ENCODE measurements at regions not wholly inside any gene's neighbourhood (a gene's known extent, or its start where the extent isn't known, plus 50 kb on each side); places are given as distances from the start of the nearest gene placed in this dataset.

DNA sequence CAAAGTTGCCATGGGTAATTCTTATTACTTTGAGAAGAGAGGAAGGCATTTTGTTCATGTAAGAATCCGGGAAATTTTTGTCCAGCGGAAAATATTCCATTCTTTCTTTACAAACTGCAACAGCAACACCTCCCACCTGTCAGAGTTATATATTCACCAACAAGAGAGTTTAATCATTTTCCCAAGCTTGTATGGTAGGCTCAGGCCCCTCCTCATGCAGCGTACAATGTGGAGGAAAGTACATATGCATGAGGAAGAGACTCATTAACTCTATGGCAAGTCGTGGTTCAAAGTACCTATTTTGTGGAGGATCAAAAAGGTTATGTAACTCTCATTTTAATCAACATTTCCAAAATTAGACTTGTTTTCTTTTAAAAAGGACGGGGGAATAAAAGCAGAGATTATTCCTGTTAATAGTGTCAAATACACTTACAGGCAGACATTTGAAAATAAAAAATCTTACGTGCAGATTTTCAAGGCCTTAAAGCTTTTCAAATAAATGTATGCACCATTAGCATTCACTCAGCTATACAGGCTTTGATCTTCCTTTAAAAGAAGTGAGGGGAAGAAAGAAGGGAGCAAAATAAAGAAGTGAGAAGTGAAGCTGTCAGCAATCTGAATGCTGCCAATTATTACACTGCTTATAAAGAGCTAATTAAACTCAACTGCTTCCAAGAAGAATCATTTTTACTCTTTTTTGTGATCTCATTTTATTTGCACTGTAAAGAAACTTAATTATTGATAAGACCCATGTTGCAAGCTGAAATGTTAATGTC is 204.8 kb downstream of the FAT4 start:
- H3K27ac Mint-ChIP-seq (ENCODE audit: unreplicated experiment), result no peak overlapping the region

DNA sequence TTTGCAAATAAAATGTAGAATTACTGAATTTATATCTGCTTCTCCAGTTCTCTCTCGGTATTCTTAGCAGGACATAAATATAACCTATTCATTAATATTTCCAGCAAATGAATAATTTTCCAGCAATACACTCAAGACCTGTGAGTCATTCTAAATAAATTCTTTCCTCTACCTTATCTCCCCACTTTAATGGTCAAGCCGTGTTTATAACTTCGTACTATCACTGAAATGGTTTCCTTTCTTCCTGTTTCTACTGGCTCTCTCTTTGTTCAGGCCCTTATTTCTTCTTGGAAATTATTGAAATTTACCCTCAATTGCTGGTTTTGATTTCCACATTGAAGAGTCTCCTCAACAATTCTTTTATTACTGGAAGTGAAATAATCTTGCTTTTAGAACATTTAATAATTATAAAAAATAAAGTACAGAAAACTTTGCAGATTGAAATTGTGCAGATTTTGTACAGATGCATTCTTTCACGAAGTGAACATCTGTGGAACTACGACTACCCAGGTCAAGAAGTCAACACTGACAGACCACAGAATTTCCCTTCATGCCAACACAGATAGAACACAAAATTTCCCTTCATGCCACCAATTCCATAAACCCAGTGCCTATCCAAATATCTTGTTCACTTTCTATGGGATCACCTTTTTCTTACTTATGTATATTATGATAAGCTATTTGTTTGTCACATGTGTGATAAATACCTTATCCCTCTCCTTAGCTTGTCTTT is 205.7 kb downstream of the FAT4 start:
- Mint-ChIP-seq H3K27me3 (ENCODE audit: unreplicated experiment) (no peaks in the 10 kb centered on the region), H3K9me3 (ENCODE audit: unreplicated experiment) (no peaks in the 10 kb centered on the region), H3K27ac (ENCODE audit: unreplicated experiment) (no peak overlapping the region), H3K4me3 (ENCODE audit: unreplicated experiment) (no peak overlapping the region), H3K36me3 (ENCODE audit: low read depth, unreplicated experiment) (no peaks in the 10 kb centered on the region), H3K4me1 (ENCODE audit: unreplicated experiment) (no peaks in the 10 kb centered on the region)
- no peak for DNase-seq (ENCODE audit: low spot score)
- TF ChIP-seq, protein P1, sequence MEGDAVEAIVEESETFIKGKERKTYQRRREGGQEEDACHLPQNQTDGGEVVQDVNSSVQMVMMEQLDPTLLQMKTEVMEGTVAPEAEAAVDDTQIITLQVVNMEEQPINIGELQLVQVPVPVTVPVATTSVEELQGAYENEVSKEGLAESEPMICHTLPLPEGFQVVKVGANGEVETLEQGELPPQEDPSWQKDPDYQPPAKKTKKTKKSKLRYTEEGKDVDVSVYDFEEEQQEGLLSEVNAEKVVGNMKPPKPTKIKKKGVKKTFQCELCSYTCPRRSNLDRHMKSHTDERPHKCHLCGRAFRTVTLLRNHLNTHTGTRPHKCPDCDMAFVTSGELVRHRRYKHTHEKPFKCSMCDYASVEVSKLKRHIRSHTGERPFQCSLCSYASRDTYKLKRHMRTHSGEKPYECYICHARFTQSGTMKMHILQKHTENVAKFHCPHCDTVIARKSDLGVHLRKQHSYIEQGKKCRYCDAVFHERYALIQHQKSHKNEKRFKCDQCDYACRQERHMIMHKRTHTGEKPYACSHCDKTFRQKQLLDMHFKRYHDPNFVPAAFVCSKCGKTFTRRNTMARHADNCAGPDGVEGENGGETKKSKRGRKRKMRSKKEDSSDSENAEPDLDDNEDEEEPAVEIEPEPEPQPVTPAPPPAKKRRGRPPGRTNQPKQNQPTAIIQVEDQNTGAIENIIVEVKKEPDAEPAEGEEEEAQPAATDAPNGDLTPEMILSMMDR (IDR thresholded peaks at IDR 0.05; ENCODE audit: unreplicated experiment), result no peak

More for the DNA sequence above, 204.8 kb downstream of the FAT4 start:
- H3K4me1 Mint-ChIP-seq (ENCODE audit: unreplicated experiment), result no peaks in the 10 kb centered on the region
- H3K27me3 Mint-ChIP-seq (ENCODE audit: unreplicated experiment), result no peaks in the 10 kb centered on the region
- no peaks in the 10 kb centered on the region for H3K36me3 Mint-ChIP-seq (ENCODE audit: low read depth, unreplicated experiment)
- H3K4me3 Mint-ChIP-seq (ENCODE audit: unreplicated experiment), result no peak overlapping the region
- no peak for DNase-seq (ENCODE audit: low spot score)
- H3K9me3 Mint-ChIP-seq (ENCODE audit: unreplicated experiment), result no peaks in the 10 kb centered on the region
- TF ChIP-seq, protein P1 (IDR thresholded peaks at IDR 0.05; ENCODE audit: unreplicated experiment), result no peak

DNA sequence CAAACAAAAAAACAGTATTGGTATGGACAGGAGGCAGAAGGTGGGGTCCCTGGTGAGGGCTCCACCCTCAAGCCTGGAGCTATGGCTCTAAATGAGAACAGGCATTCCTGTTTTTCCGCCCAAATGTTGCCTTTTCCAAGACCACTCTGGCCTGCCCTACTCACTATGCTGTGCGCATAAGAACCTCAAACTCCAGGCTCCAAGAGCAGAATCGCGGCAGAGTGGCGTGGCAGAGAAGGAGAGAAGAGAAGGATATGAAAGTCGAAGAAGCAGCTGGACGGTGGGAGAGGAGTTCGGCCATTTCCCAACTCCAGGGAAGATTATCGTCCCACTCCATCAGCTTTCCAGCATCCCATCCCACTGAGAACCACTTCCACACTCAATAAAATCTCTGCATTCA is 207.8 kb downstream of the FAT4 start:
- TF ChIP-seq, protein P1 (IDR thresholded peaks at IDR 0.05; ENCODE audit: unreplicated experiment), result no peak
- H3K4me1 Mint-ChIP-seq (ENCODE audit: unreplicated experiment), result no peaks in the 10 kb centered on the region
- H3K4me3 Mint-ChIP-seq (ENCODE audit: unreplicated experiment), result no peak overlapping the region
- DNase-seq (ENCODE audit: low spot score), result no peak
- no peaks in the 10 kb centered on the region for H3K27me3 Mint-ChIP-seq (ENCODE audit: unreplicated experiment)
- H3K9me3 Mint-ChIP-seq (ENCODE audit: unreplicated experiment), result no peaks in the 10 kb centered on the region
- H3K36me3 Mint-ChIP-seq (ENCODE audit: low read depth, unreplicated experiment), result no peaks in the 10 kb centered on the region
- H3K27ac Mint-ChIP-seq (ENCODE audit: unreplicated experiment), result no peak overlapping the region

DNA sequence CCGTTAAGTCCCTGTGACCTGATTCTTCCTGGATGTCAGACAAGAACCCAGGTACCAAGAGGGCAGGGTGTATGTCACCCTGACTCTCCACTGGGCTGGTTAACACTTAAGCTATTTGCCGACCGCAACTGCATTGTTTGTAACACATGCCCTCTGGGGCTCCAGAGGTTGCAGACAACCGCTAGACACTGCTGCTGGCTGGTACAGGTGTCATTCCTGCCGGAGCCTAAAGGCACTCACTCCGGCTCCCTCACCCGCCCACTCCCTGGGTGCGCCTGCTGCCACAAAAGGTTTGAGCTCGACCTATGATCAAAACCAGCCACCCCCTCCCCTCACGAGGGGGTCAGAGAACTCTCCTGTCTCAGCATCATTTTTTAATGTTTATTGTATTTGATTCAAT is 208.2 kb downstream of the FAT4 start:
- H3K4me3 Mint-ChIP-seq (ENCODE audit: unreplicated experiment), result no peak overlapping the region
- no peak for DNase-seq (ENCODE audit: low spot score)
- no peaks in the 10 kb centered on the region for H3K36me3 Mint-ChIP-seq (ENCODE audit: low read depth, unreplicated experiment)
- TF ChIP-seq, protein P1 (IDR thresholded peaks at IDR 0.05; ENCODE audit: unreplicated experiment), result no peak
- H3K4me1 Mint-ChIP-seq (ENCODE audit: unreplicated experiment), result no peaks in the 10 kb centered on the region
- H3K9me3 Mint-ChIP-seq (ENCODE audit: unreplicated experiment), result no peaks in the 10 kb centered on the region
- H3K27me3 Mint-ChIP-seq (ENCODE audit: unreplicated experiment), result no peaks in the 10 kb centered on the region
- no peak overlapping the region for H3K27ac Mint-ChIP-seq (ENCODE audit: unreplicated experiment)

DNA sequence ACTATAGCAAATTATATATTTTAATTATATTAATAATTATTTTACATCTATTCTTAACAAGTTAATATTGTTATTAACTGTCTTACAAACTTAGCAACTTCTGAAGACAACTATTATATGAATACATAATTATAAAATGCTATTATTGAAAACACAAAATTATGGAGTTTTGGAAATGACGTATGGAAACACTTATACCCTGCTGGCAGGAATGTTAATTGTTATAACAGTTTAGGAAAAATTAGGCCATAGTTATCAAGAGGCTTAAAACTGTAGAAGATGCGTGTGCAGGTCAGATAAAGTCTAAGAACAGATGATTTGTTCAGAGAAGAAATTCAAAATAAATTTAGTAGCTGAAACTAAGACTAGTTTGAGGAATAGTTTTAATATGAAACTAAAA is 211.7 kb downstream of the FAT4 start:
- DNase-seq (ENCODE audit: low spot score), result no peak
- TF ChIP-seq, protein P1 (IDR thresholded peaks at IDR 0.05; ENCODE audit: unreplicated experiment), result peak; percentile 74
- Mint-ChIP-seq H3K4me3 (ENCODE audit: unreplicated experiment) (no peak overlapping the region), H3K27ac (ENCODE audit: unreplicated experiment) (no peak overlapping the region), H3K27me3 (ENCODE audit: unreplicated experiment) (no peaks in the 10 kb centered on the region), H3K4me1 (ENCODE audit: unreplicated experiment) (no peaks in the 10 kb centered on the region), H3K9me3 (ENCODE audit: unreplicated experiment) (no peaks in the 10 kb centered on the region), H3K36me3 (ENCODE audit: low read depth, unreplicated experiment) (no peaks in the 10 kb centered on the region)
